ENCODE measurements at regions not wholly inside any gene's neighbourhood (a gene's known extent, or its start where the extent isn't known, plus 50 kb on each side); places are given as distances from the start of the nearest gene placed in this dataset.

DNA sequence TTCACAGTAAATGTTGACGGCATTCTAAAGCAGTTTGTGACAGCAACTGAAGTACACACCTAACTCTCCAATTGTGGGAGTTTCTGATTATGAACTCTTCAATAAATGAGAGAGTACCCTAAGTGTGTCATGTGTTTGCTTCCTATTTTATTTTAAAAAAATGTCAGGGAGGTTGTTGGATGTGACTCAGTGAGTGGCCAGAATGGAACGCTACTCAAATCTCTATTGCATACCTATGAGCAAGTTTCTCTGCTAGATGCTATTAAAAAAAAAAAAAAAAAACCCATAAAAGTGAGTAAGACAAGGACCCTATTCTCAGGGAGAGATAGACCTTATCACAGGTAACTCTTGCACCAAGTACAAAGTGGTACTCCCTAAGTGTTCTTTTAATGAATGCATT, 256.6 kb downstream of the BTG1 start:
- H4K20me1 ChIP-seq (ENCODE audit: insufficient read depth, low read length) = no peaks in the 10 kb centered on the region
- TF ChIP-seq, protein P1, sequence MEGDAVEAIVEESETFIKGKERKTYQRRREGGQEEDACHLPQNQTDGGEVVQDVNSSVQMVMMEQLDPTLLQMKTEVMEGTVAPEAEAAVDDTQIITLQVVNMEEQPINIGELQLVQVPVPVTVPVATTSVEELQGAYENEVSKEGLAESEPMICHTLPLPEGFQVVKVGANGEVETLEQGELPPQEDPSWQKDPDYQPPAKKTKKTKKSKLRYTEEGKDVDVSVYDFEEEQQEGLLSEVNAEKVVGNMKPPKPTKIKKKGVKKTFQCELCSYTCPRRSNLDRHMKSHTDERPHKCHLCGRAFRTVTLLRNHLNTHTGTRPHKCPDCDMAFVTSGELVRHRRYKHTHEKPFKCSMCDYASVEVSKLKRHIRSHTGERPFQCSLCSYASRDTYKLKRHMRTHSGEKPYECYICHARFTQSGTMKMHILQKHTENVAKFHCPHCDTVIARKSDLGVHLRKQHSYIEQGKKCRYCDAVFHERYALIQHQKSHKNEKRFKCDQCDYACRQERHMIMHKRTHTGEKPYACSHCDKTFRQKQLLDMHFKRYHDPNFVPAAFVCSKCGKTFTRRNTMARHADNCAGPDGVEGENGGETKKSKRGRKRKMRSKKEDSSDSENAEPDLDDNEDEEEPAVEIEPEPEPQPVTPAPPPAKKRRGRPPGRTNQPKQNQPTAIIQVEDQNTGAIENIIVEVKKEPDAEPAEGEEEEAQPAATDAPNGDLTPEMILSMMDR (IDR thresholded peaks at IDR 0.05; ENCODE audit: low read depth, low read length) = no peak
- TF ChIP-seq EZH2phosphoT487 (IDR thresholded peaks at IDR 0.05; ENCODE audit: low read depth) = no peak
- no peak overlapping the region for H3K4me3 ChIP-seq (ENCODE audit: low read length)
- H3K36me3 ChIP-seq (replicated peaks; ENCODE audit: low read depth, low read length) = no peaks in the 10 kb centered on the region
- H3K27ac ChIP-seq (ENCODE audit: low read length) = no peak overlapping the region
- no peaks in the 10 kb centered on the region for H3K27me3 ChIP-seq (ENCODE audit: low read depth, low read length)
- no peaks in the 10 kb centered on the region for H3K79me2 ChIP-seq (ENCODE audit: low read length)
- H3K9me3 ChIP-seq (ENCODE audit: insufficient read depth, low read length) = no peaks in the 10 kb centered on the region
- no peak overlapping the region for H3K9ac ChIP-seq (ENCODE audit: low read length)
- no peak overlapping the region for H2AFZ ChIP-seq (ENCODE audit: low read depth, low read length)
- no peaks in the 10 kb centered on the region for H3K4me1 ChIP-seq (ENCODE audit: low read length)
- H3K4me2 ChIP-seq (ENCODE audit: low read length) = no peak overlapping the region

DNA sequence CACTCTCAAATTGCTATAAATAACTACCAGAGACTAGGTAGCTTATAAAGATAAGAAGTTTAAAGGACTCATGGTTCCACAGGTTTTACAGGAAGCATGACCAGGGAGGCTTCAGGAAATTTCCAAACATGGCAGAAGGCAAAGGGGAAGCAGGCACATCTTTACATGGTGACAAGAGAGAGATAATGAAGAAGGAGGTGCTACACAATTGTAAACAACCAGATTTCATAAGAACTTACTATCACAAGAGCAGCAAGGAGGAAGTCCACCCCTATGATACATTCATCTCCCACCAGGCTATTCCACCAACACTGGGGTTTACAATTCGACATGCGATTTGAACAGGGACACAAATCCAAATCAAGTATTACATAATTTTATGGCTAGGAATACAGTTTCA, 257.7 kb downstream of the BTG1 start:
- Histone ChIP-seq H3K4me3 (ENCODE audit: low read length) (no peak overlapping the region), H2AFZ (ENCODE audit: low read depth, low read length) (no peak overlapping the region), H3K4me2 (ENCODE audit: low read length) (no peak overlapping the region), H3K9ac (ENCODE audit: low read length) (no peak overlapping the region), H3K27me3 (ENCODE audit: low read depth, low read length) (no peaks in the 10 kb centered on the region), H3K4me1 (ENCODE audit: low read length) (no peaks in the 10 kb centered on the region), H4K20me1 (ENCODE audit: insufficient read depth, low read length) (no peaks in the 10 kb centered on the region), H3K79me2 (ENCODE audit: low read length) (no peaks in the 10 kb centered on the region), H3K27ac (ENCODE audit: low read length) (no peak overlapping the region), H3K9me3 (ENCODE audit: insufficient read depth, low read length) (no peaks in the 10 kb centered on the region), H3K36me3 (replicated peaks; ENCODE audit: low read depth, low read length) (no peaks in the 10 kb centered on the region)
- no peak for TF ChIP-seq EZH2phosphoT487 (IDR thresholded peaks at IDR 0.05; ENCODE audit: low read depth)
- TF ChIP-seq, protein P1 (IDR thresholded peaks at IDR 0.05; ENCODE audit: low read depth, low read length) = no peak

DNA sequence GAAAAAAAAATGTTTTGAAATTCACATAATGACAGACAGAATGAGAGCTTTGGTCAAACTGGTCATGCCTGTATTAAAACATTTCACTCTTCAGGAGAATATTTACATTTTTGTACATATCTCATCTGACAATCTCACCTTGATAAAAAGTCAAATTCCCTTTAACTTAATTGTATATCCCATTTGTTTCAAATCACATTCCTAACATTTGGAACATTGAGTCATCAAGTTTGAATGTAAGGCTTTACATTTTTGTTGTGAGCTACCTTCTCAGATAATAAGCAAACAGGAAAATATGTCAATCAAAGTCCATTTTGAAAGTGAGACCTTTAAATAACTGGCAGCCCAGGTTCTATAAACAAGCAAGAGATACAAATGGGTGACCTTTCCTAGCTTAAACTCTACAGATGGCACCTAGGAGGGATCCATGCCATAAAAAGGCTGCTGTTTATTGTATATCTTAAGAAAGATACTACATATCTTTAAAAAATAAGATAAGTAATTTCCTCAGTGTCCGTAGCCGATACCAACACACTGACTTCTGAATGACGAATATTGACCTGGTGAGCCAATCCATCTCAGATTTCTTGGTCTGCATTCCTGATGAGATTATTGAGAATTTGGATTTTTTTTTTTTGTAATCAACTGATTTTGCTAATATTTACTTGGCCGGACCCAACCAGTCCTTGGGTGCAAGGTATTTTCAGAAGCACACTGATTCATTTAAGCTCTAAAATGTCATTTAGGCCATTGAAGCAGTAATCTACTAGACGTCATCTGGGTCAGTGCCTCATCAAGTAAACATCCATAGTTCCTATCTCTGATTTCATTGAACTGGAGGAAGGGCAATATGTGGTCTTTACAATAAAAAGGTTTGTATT, 259.6 kb downstream of the BTG1 start:
- H3K4me3 ChIP-seq (ENCODE audit: low read length) = no peak overlapping the region
- no peaks in the 10 kb centered on the region for H3K9me3 ChIP-seq (ENCODE audit: insufficient read depth, low read length)
- no peak overlapping the region for H3K27ac ChIP-seq (ENCODE audit: low read length)

DNA sequence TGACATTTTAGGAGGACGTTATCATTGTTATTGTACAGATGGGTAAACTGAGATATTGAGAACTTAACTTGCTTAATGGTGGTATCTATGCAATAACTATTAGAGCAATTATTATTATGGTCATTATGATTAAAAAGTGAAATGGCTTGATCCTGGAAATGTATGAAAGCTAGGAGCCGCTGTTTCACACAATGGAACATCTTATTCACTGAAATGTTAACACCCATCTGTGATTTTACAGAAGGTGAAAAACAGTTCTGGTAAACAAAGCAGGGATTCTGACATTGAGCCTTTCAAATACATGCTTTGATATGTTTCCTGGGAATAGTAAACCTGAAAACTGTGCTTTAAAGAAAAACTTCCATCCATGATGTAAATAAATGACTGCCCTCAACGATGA, 261.4 kb downstream of the BTG1 start:
- H2AFZ ChIP-seq (ENCODE audit: low read depth, low read length) = no peak overlapping the region
- no peak overlapping the region for H3K9ac ChIP-seq (ENCODE audit: low read length)
- H3K36me3 ChIP-seq (replicated peaks; ENCODE audit: low read depth, low read length) = no peaks in the 10 kb centered on the region
- H3K9me3 ChIP-seq (ENCODE audit: insufficient read depth, low read length) = no peaks in the 10 kb centered on the region
- H3K79me2 ChIP-seq (ENCODE audit: low read length) = no peaks in the 10 kb centered on the region
- no peak overlapping the region for H3K27ac ChIP-seq (ENCODE audit: low read length)
- no peak overlapping the region for H3K4me2 ChIP-seq (ENCODE audit: low read length)
- no peaks in the 10 kb centered on the region for H3K27me3 ChIP-seq (ENCODE audit: low read depth, low read length)
- TF ChIP-seq, protein P1 (IDR thresholded peaks at IDR 0.05; ENCODE audit: low read depth, low read length) = no peak
- no peak for TF ChIP-seq EZH2phosphoT487 (IDR thresholded peaks at IDR 0.05; ENCODE audit: low read depth)
- H3K4me3 ChIP-seq (ENCODE audit: low read length) = no peak overlapping the region
- no peaks in the 10 kb centered on the region for H3K4me1 ChIP-seq (ENCODE audit: low read length)
- H4K20me1 ChIP-seq (ENCODE audit: insufficient read depth, low read length) = no peaks in the 10 kb centered on the region

More for the DNA sequence above, 259.6 kb downstream of the BTG1 start:
- Histone ChIP-seq H3K36me3 (replicated peaks; ENCODE audit: low read depth, low read length) (no peaks in the 10 kb centered on the region), H4K20me1 (ENCODE audit: insufficient read depth, low read length) (no peaks in the 10 kb centered on the region), H3K4me1 (ENCODE audit: low read length) (no peaks in the 10 kb centered on the region), H3K9ac (ENCODE audit: low read length) (no peak overlapping the region), H3K4me2 (ENCODE audit: low read length) (no peak overlapping the region), H2AFZ (ENCODE audit: low read depth, low read length) (no peak overlapping the region), H3K79me2 (ENCODE audit: low read length) (no peaks in the 10 kb centered on the region), H3K27me3 (ENCODE audit: low read depth, low read length) (no peaks in the 10 kb centered on the region)
- TF ChIP-seq, protein P1 (IDR thresholded peaks at IDR 0.05; ENCODE audit: low read depth, low read length) = no peak
- TF ChIP-seq EZH2phosphoT487 (IDR thresholded peaks at IDR 0.05; ENCODE audit: low read depth) = no peak

Measured in OCI-LY3 (cell line).